ENCODE measurements at regions not wholly inside any gene's neighbourhood (a gene's known extent, or its start where the extent isn't known, plus 50 kb on each side); places are given as distances from the start of the nearest gene placed in this dataset.

DNA sequence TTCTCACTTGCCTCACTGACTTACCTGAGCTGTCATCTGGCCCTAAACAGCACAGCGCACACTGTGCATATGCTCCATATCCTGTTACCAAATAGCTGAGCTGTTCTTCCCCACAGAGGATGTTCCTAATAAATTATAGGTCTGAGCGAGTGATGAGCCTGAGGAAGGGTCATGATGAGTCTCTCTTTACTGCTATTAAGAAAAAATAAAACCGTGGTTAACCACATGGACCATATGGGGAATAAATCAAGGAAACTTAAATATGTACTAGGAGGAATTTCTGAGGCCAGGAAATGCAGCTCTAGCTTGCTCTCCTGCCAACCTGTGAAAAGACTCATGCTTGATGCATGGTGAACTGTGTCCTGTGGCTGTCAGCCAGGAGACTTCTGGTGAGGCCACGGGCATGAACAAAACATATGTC, 424.8 kb upstream of the DMAC1 start:
- TF ChIP-seq, protein P1, sequence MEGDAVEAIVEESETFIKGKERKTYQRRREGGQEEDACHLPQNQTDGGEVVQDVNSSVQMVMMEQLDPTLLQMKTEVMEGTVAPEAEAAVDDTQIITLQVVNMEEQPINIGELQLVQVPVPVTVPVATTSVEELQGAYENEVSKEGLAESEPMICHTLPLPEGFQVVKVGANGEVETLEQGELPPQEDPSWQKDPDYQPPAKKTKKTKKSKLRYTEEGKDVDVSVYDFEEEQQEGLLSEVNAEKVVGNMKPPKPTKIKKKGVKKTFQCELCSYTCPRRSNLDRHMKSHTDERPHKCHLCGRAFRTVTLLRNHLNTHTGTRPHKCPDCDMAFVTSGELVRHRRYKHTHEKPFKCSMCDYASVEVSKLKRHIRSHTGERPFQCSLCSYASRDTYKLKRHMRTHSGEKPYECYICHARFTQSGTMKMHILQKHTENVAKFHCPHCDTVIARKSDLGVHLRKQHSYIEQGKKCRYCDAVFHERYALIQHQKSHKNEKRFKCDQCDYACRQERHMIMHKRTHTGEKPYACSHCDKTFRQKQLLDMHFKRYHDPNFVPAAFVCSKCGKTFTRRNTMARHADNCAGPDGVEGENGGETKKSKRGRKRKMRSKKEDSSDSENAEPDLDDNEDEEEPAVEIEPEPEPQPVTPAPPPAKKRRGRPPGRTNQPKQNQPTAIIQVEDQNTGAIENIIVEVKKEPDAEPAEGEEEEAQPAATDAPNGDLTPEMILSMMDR (IDR thresholded peaks at IDR 0.05), result no peak
- TF ChIP-seq EP300 (IDR thresholded peaks at IDR 0.05) (no peak), POLR2AphosphoS5 (IDR thresholded peaks at IDR 0.05) (no peak), POLR2A (IDR thresholded peaks at IDR 0.05) (no peak)
